Right ventricle myocardium inferior (tissue), 1 donor: ENCODE measurements at regions not wholly inside any gene's neighbourhood (a gene's known extent, or its start where the extent isn't known, plus 50 kb on each side); places are given as distances from the start of the nearest gene placed in this dataset.
"Not testable (repeated sequence)": the region's sequence is repeated elsewhere in the genome, so short reads cannot be mapped to it uniquely, and the experiment has no call there.

Experiments used
- ATAC-seq: fragments of 200-7000 bp; cut with Tn5 transposase; one replicate; pipeline ENCODE4 v1.9.1; 2020; ENCODE audit warnings: mild to moderate bottlenecking, moderate library complexity
- DNase-seq: peaks from one replicate; pipeline ENCODE4 v3.0.0; 2021; ENCODE audit errors: missing footprints
- intact Hi-C: fragments of 100-400 bp; cut with DNase I; formaldehyde crosslinking; loops from one replicate; pipeline ENCODE4 v1.11.0; 2022
- donor health status: DM: no; HTN: yes; CAD: no; lungs with severe emphysema.

DNA sequence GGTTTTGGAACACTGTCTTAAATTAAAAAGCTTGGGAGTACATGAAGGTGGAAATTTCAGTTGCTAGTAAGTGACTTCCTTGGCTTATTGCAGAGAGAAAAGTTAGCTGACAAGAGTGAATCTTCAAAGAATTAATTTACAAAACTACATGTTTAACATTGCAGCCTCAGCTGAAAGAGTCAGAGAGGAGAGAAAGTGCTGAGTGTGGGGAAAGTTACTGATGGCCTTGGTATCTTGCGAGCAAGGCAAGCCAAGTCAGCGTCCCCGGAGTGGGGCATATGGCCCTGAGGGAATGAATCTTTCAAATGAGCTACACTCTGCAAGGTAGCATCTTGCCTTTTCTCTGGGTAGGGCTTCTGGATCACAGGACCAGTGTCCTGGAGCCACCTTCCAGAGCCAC, 131.3 kb downstream of the LPIN1 start:
- no peak for ATAC-seq
- DNase-seq: no peak
- intact Hi-C loops: no loop called here

- intact Hi-C loops, DNase-seq, ATAC-seq: not testable (repeated sequence)
Measured at GRCh38 chr2:11885253-11885652, 138.8 kb downstream of the LPIN1 start.

GRCh38 chr2:11886899-11887298, 140.5 kb downstream of the LPIN1 start:
- ATAC-seq, intact Hi-C loops, DNase-seq: not testable (repeated sequence)

GRCh38 chr2:11889101-11889850, 142.8 kb downstream of the LPIN1 start:
- intact Hi-C loops: no loop called here
- DNase-seq (no peak), ATAC-seq (no peak)

- ATAC-seq (no peak), DNase-seq (no peak)
- intact Hi-C loops: no loop called here
Measured at GRCh38 chr2:11889854-11890253, 143.4 kb downstream of the LPIN1 start.

- DNase-seq (no peak), ATAC-seq (no peak)
- intact Hi-C loops: no loop called here
Measured at GRCh38 chr2:11891028-11891427, 144.6 kb downstream of the LPIN1 start.

GRCh38 chr2:11891671-11892440, 145.4 kb downstream of the LPIN1 start:
- no peak for DNase-seq
- ATAC-seq: no peak
- intact Hi-C loops: no loop called here

DNA sequence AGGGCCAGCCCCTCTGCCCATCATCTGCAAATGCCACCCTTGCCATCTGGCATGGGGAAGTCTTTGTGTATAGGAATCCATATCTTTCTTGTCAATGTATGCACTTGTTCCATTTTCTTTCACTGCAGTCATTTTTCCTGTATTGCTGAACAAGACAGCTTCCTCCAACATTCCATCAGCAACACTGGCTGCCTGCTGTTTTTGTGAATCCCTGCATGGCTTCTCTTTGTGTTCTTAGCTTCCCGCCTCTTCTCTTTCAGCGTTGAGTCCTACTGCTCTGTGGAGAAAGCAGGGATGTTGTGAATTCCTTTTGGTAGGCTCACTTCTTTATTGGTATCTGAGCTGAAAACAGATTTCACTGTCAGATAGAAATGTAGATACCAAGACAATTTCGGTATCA, 150.0 kb downstream of the LPIN1 start:
- intact Hi-C loops: no loop called here
- DNase-seq: no peak
- ATAC-seq: no peak

- no peak for DNase-seq
- no peak for ATAC-seq
- intact Hi-C loops: no loop called here
Measured at GRCh38 chr2:11898576-11898975, 152.1 kb downstream of the LPIN1 start.

- ATAC-seq (no peak), DNase-seq (no peak)
- intact Hi-C loops: no loop called here
Measured at GRCh38 chr2:11899264-11899818, 152.9 kb downstream of the LPIN1 start.

- DNase-seq, intact Hi-C loops, ATAC-seq: not testable (repeated sequence)
Measured at GRCh38 chr2:11900891-11901290, 154.5 kb downstream of the LPIN1 start.

- intact Hi-C loops: no loop called here
- no peak for ATAC-seq
Measured at GRCh38 chr2:11901351-11902069, 155.1 kb downstream of the LPIN1 start.

DNA sequence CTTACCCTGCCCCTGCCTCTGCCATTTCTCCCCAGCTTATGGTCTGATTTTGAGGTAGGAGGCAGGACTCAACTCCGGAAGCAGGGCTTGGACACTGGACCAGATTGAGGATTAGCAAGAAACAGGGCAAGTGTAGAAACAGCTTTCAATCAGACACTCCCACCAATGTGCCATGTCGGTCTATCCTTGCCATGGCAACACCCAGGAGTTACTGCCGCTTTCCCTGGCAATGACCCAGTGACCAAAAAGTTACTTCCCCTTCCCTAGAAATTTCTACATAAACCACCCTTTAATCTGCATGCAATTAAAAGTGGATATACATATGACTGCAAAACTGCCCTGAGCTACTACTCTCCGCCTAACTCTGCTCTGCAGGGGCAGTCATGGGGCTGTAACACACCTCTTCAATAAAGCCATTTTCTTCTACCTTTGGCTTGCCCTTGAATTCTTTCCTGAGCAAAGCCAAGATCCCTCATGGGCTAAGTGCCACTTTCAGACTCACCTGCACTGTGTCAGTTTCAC, 156.7 kb downstream of the LPIN1 start:
- intact Hi-C loops: no loop called here
- ATAC-seq: no peak
- no peak for DNase-seq

More at GRCh38 chr2:11901351-11902069, 155.1 kb downstream of the LPIN1 start:
- DNase-seq: no peak

DNA sequence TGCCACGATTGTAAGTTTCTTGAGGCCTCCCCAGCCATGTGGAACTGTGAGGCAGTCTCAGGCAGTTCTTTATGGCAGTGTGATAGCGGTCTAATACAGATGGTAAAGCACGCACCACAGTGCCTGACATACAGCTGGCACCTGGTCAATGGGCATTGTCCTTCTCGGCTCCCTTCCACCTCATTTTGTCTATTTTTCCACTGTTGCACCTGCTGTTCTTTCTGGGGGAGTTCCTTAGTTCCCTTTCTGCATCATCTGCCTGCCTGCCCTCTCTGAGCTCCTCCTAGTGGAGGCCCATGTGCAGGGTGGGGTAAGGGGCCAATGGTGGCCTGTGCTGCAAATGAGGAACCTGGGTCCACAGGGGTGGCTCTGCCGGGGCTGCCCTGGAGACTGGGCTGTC, 157.6 kb downstream of the LPIN1 start:
- intact Hi-C loops: no loop called here
- DNase-seq (no peak), ATAC-seq (no peak)

DNA sequence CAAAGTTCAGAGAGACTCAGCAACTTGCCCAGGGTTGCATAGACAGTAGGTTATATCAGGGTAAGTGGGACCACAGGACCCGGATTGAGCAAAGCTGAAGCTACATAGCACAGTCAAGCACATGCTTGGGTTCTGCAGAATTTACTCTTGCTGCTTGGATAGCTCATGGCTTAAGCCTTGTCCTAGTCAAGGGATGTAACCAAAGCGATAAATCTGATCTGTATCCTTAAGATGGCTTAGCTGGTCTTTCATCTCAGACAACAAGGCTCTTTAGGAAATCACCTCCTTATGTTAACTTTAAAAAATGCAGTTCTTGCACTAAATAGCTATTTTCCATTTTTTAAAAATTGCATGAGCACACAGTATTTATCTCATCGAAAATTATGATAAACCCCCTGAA, 158.5 kb downstream of the LPIN1 start:
- no peak for DNase-seq
- intact Hi-C loops: no loop called here
- no peak for ATAC-seq

DNA sequence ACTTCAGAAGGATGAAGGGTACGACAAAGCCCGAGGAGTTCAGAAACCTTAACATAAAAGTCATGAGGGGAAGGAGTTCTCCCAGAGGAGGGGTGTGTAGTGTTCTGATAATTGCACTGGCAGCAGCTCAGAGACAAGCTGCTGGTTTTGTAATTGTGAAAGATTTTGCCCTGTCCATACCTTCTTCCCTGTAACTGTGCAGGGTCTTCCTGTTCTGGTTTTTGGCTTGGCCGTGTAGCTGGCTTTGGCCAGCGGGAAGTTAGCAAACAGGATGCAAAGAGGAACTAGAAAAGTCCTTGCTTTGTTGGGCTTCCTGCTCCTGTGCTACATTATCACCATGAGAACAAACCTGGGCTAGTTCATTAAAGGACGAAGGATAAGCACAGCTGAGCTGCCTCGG, 160.8 kb downstream of the LPIN1 start:
- ATAC-seq (peak; percentile 33), DNase-seq (no peak)
- intact Hi-C loops: no loop called here

DNA sequence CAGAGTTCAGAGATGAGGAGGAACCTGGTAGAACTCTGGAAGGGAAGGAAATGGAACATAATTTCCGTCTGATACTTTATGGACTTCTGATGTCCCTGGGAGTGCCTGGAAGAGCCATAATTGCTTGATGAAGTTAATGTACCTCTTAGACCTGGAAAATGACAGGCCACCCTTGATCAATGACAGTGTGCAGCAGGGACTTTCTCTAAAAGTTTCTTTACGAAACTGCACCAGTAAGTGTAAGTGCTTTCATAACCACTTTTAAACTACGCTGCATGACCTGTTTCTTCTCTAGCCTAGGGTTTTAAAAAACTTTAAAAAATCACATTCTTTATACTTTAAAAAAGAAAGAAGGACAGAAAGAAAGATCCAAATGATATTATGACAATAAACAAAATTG, 164.5 kb downstream of the LPIN1 start:
- ATAC-seq (no peak), DNase-seq (no peak)
- intact Hi-C loops: no loop called here

- DNase-seq (no peak), ATAC-seq (no peak)
- intact Hi-C loops: no loop called here
Measured at GRCh38 chr2:11912980-11913379, 166.5 kb downstream of the LPIN1 start.

GRCh38 chr2:11914455-11914854, 168.0 kb downstream of the LPIN1 start:
- DNase-seq: no peak
- intact Hi-C loops: no loop called here
- no peak for ATAC-seq
